GM18505 (cell line): ENCODE measurements at regions not wholly inside any gene's neighbourhood (a gene's known extent, or its start where the extent isn't known, plus 50 kb on each side); places are given as distances from the start of the nearest gene placed in this dataset.
"Not testable (repeated sequence)": the region's sequence is repeated elsewhere in the genome, so short reads cannot be mapped to it uniquely, and the experiment has no call there.

Experiments used
- ATAC-seq: cut with Tn5 transposase; IDR thresholded peaks from one replicate; pipeline ENCODE4 v1.9.1; 2021; ENCODE audit not compliant: unreplicated experiment
- POLR2A ChIP-seq: IDR thresholded peaks from 4 replicates; pipeline ENCODE4 v1.6.1; 2011; ENCODE audit warnings: borderline replicate concordance; ENCODE audit not compliant: insufficient read depth, insufficient read length; ENCODE audit errors: extremely low read depth

DNA sequence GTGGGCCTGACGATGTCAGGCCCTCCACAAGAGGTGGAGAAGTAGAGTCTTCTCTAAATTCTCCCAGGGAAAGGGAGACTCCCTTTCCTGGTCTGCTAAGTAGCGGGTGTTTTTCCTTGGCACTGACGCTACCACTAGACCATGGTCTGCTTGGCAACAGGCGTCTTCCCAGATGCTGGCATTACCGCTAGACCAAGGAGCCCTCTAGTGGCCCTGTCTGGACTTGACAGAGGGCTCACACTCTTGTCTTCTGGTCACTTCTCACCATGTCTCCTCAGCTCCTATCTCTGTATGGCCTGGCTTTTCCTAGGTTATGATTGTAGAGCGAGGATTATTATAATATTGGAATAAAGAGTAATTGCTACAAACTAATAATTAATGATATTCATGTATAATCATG is 51.1 kb upstream of the RASSF6 start:
- not testable (repeated sequence) for ATAC-seq

DNA sequence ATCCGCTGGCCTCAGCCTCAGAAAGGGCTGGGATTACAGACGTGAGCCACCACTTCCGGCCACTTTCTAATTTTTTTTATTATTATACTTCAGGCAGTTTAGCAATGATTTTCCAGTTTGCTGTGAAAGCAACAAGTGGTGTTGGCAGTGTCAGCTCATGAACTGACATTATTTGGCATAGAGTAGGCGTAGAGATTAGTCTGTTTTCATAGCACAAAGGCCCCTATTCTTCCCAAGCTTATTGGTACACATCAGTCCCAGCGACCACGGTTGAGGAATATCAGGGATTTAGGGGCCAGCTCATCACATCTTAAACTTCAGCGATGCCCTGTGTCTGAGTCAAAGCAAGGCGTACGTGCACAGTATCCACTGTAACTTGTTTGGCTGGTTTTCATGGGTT is 53.0 kb upstream of the RASSF6 start:
- TF ChIP-seq POLR2A: no peak
- ATAC-seq: no peak

DNA sequence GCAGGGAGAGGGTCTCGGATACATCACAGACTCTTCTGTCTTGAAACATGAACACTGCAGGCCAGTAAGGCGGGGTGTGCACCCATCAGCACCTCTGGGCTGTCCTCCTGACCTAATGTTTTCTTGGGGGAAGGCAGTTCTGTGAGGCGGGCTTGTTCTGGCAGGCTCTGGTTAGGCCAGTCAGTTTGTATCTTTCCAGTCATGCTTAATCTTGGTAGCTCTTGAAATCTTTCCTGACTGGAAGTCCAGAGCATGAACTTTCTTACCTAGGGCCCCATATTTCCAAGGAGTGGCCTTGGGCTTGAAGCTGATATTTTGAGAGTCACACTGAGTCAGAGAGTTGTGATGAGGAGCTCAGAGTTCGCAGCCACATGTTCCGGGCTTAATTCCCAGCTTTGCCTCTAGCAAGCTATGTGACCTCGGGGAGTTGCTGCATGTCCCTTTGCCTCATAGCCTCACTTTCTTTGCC is 54.2 kb upstream of the RASSF6 start:
- TF ChIP-seq POLR2A: no peak
- ATAC-seq: no peak

DNA sequence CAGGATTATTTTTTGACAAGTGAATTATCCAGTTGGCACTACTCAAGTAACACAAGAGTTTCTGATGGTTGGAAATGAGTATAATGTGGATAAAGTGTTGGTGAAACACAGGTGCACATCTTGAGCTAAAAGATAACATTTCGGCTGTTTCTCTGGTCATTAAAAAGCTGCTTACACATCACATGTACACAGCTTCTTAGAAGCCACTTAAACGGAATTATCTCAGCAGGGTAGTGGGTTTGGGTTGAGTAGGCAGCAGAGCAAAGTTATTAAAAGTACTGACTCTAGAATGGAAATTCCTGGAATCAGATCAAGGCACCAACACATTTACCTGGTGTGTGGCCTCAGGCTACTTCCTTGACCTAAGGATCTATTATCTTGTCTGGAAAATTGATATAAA is 55.4 kb upstream of the RASSF6 start:
- no peak for ATAC-seq
- no peak for TF ChIP-seq POLR2A

DNA sequence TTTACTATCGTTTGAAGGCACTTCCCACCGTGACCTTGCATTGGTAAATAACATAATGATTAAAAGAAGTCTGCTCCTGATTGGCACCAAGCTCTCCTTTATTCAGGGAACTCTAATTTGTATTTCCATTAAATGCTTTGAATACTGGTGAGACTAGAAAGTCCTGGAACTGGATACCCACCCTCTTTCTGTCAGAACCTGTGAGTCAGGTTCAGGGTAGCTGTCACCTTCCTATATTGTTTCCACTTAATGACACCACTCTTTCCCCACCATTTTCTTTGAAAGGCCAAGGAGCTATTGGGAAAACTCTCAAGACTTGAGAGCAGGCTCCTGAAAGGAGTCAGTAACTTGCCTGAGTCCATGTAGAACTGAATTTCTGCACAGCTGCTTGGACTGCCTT is 55.9 kb upstream of the RASSF6 start:
- no peak for TF ChIP-seq POLR2A
- no peak for ATAC-seq

DNA sequence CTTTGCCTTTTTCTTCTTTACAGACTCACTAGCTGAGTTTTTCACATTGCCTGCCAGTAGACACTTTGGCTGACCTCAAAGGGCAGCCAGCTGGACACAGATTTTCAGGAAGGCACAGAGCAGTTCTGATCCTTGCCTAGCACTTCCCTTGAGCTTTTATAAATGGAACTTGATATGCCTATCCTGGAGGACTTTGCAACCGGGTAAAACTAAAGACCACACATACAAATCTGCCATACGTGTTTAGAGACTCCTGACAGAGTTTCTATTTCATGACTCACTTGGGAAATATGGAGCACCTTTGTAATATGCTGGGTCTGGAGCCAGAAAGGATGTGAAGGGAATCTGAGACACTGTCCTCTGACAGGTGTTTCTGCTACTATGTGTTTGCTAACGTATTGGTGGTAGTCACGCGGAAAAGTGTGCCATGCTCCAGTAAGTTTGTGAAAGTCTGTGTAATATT is 56.7 kb upstream of the RASSF6 start:
- no peak for TF ChIP-seq POLR2A
- ATAC-seq: peak; percentile 87

DNA sequence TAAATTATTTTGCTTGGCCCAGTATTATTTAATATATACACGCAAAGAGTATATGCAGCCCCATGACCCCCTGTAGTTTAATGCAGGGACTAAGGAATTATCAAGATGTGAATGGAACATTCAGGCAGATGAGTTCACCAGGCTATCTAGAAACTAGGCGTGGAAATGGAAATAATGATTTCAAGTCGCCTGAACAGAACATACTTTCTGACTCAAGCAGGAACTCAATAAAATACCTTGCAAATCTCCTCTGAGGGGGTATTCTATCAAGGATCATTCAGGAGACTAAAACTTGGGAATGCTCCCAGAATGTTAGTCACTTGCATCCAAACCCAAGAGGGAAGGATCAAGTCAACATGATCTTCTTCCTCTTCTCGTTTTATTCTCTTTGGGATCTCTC is 59.6 kb upstream of the RASSF6 start:
- ATAC-seq: no peak
- no peak for TF ChIP-seq POLR2A

DNA sequence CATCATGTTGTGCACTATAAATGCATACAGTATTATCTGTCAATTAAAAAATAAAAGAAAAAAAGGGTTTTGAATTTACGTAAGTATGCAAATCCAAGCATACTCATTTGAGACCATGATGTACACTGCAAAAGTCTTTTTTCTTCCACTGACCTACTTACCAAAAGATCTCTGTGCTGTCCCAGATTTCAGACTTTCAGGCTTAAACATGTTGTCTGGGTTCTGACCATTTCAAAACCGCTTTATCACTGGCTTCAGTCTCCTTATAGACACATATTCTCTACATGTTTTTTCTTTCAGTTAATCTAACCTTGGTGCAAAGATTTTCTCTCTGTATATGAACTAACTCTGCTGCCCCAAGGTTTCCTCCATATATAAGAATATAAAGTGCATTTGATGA is 58.6 kb upstream of the CXCL8 start:
- TF ChIP-seq POLR2A: no peak
- no peak for ATAC-seq

DNA sequence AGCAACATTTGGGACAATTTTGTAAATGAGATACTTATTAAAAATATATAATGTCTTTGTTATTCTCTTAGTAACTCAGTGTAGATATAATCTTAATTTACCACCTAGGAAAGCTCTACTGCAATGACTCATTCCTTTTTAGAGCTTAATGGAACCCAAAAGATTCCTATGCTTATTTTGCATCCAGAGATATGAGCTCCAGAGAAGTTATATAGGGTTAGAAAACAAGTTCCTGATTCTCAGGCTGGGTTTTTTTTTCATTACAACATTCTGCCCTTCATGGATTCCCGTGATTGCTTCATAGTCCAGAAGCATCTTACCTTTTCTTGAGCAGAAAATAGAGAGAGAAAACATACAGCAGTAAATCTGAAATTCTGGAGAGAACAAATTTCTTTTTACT is 57.9 kb upstream of the CXCL8 start:
- no peak for TF ChIP-seq POLR2A
- ATAC-seq: no peak

DNA sequence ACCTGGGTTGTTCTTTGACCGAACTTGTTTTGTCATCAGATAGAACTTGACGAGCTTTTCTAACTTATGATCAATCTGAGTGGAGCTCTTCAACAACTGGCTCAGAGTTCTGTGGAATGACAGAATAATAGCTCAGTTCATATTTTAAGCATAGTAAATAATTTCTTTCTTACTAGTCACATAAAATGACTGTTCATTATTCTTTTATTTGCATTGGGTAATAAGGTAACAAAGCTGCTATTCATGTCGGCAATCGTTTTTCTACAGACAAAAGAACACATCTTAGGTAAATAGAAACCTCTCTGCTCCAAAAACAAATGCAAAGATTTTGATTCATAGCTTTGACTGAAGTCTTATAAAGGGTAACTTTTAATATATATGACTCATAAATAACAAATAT is 57.3 kb upstream of the CXCL8 start:
- no peak for ATAC-seq
- TF ChIP-seq POLR2A: no peak

DNA sequence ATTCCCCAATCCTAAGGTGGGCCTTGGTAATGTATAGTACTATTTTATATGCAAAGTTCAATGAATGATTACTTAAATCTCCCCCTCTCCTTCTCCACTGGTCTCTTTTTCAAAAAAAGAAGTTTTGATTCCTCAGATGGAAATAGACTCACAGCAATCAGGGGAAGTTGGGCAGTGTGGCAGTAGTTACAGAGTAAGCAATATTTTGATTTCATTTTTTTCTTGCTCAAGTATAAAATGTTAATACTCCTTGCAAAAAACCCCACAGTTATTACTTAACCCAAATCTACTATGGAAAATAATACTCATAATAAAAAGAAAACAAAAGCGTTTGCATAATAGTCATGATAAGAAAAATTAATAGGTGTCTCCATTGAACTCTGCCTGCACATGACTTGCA is 56.9 kb upstream of the CXCL8 start:
- no peak for TF ChIP-seq POLR2A
- ATAC-seq: no peak

DNA sequence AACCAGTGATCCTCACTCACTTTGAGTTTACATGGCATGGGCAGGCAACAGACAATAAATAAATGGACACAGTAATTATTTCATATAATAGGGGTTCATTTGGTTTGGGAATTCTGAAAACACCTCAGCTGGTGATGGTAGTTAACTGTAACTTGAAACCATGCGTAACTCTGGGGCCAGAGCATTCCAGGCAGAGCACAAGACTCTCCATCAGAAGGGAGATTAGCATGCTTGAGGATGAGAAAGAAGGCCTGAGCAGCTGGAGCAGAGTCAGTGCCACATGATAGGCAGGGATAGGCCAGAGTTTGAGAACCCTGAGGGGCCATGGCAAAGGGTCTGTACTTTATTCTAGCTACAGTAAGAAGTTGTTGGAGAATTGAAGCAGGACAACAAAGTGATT is 56.3 kb upstream of the CXCL8 start:
- no peak for ATAC-seq
- no peak for TF ChIP-seq POLR2A

DNA sequence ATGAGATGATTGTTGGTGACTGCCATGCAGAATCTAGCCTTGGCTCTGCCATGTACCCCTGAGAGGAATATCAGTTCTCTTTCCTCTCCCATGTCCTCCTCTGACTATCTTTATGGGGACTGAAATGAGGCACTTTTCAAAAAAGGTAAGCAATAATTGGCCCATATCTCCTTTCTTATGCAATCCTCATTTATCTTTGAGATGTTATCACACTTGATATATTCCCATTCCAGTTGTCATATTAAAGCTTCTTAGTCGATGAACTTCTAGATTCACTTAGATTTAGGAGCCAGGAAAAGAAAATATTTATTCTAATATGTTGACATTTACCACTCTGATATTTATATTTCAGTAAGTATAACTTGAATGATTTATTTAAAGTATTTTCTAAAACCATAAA is 55.3 kb upstream of the CXCL8 start:
- no peak for TF ChIP-seq POLR2A
- no peak for ATAC-seq

DNA sequence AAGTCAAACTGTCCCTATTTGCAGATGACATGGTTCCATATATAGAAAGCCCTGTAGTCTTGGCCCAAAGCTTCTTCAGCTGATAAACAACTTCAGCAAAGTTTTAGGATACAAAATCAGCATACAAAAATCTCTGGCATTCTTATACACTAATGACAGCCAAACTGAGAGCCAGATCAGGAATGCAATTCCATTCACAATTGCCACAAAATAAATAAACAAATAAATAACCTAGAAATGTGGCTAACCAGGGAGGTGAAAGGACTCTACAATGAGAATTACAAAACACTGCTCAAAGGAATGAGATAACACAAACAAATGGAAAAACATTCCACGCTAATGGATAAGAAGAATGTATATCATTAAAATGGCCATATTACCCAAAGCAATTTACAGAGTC is 52.9 kb upstream of the CXCL8 start:
- ATAC-seq: no peak
- TF ChIP-seq POLR2A: no peak

DNA sequence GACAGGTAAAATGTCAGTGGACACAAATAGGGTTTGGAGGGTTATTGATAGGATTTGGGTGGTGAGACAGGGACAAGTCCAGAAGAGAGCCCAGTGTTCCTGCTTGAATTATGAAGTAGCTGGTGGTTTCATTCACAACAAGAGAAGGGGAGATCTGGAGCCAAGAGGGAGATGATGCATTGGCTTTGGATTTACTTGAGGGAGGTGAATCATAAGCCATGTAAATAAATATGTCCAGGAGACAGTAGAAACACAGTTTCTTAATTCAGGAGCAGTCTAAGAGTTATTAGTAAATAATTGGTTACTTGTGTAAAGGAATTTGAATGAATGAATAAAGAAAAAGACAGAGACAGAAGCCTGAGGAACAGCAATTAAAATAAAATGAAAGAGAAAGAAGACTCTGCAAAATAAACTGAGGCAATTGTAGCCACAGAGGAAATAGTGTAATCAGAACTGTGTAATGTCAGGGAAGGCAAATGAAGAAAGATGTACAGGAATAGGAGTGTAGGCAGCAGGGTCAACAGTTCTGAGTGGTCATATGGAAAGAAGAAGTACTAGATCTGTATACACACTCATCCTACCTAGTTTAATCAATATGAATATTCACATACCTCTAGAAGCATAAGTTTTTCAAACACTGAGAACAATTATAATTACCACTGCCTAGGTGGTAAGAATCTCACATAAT is 50.2 kb upstream of the CXCL8 start:
- TF ChIP-seq POLR2A: no peak
- ATAC-seq: no peak
